Cerebellar nuclear complex (tissue), 1 donor: ENCODE measurements at regions not wholly inside any gene's neighbourhood (a gene's known extent, or its start where the extent isn't known, plus 50 kb on each side); places are given as distances from the start of the nearest gene placed in this dataset.
"Not testable (repeated sequence)": the region's sequence is repeated elsewhere in the genome, so short reads cannot be mapped to it uniquely, and the experiment has no call there.

Experiments used
- DNase-seq, 2 experiments: peaks; one replicate each; lab custom pipeline; 2025; lab: John Stamatoyannopoulos, UW

GRCh38 chr11:29484548-29484947 is 532.3 kb downstream of the KCNA4 start:
- DNase-seq: no peak

GRCh38 chr11:29483831-29484230 is 533.0 kb downstream of the KCNA4 start:
- DNase-seq: no peak

GRCh38 chr11:29482510-29482909 is 534.3 kb downstream of the KCNA4 start:
- DNase-seq: no peak

GRCh38 chr11:29481738-29482137 is 535.1 kb downstream of the KCNA4 start:
- DNase-seq: no peak

GRCh38 chr11:29480981-29481380 is 535.8 kb downstream of the KCNA4 start:
- DNase-seq: no peak

GRCh38 chr11:29458252-29458651 is 558.6 kb downstream of the KCNA4 start:
- no peak for DNase-seq

GRCh38 chr11:29452146-29452545 is 564.7 kb downstream of the KCNA4 start:
- DNase-seq: no peak

- DNase-seq: no peak
These were observed 567.4 kb downstream of the KCNA4 start for GRCh38 chr11:29449281-29450074.

- DNase-seq: no peak
These were observed 568.5 kb downstream of the KCNA4 start for GRCh38 chr11:29448246-29448877.

GRCh38 chr11:29447821-29448220 is 569.0 kb downstream of the KCNA4 start:
- DNase-seq: no peak

- DNase-seq: no peak
These were observed 570.7 kb downstream of the KCNA4 start for GRCh38 chr11:29446132-29446531.

- not testable (repeated sequence) for DNase-seq
These were observed 571.6 kb downstream of the KCNA4 start for GRCh38 chr11:29445191-29445590.

GRCh38 chr11:29438815-29439214 is 578.0 kb downstream of the KCNA4 start:
- no peak for DNase-seq

GRCh38 chr11:29435421-29435820 is 581.4 kb downstream of the KCNA4 start:
- DNase-seq: no peak

GRCh38 chr11:29432719-29433325 is 584.0 kb downstream of the KCNA4 start:
- no peak for DNase-seq

- DNase-seq: no peak
These were observed 611.5 kb downstream of the KCNA4 start for GRCh38 chr11:29405305-29405704.

GRCh38 chr11:29395555-29396072 is 621.2 kb downstream of the KCNA4 start:
- DNase-seq: no peak

- no peak for DNase-seq
These were observed 627.0 kb downstream of the KCNA4 start for GRCh38 chr11:29389793-29390192.

- DNase-seq: no peak
These were observed 643.1 kb downstream of the KCNA4 start for GRCh38 chr11:29373725-29374124.

GRCh38 chr11:29368126-29368525 is 648.7 kb downstream of the KCNA4 start:
- no peak for DNase-seq

- no peak for DNase-seq
These were observed 652.8 kb downstream of the KCNA4 start for GRCh38 chr11:29364006-29364405.

GRCh38 chr11:29361369-29361768 is 655.5 kb downstream of the KCNA4 start:
- no peak for DNase-seq

GRCh38 chr11:29353833-29354232 is 663.0 kb downstream of the KCNA4 start:
- DNase-seq: no peak
